Tibial artery (tissue), 4 donors: ENCODE measurements at regions not wholly inside any gene's neighbourhood (a gene's known extent, or its start where the extent isn't known, plus 50 kb on each side); places are given as distances from the start of the nearest gene placed in this dataset.

Experiments used
- DNase-seq, 2 donors: peaks; one replicate each; pipeline ENCODE4 v3.0.0-alpha.2; 2019
- H3K27ac ChIP-seq, 2 donors: fragments of 200-600 bp; sonication (generic) in 1 of 2; 1 replicate in 1 of 2; 2 replicates in 1 of 2; pipeline ENCODE4 v1.5.1; 2018 to 2019; ENCODE audit warnings: mild to moderate bottlenecking in 1 of 2
- H3K27me3 ChIP-seq, 2 donors: fragments of 200-600 bp; sonication (generic) in 1 of 2; one replicate each; pipeline versions ENCODE4 v1.5.1 to v1.6.0; 2016 to 2019
- H3K36me3 ChIP-seq, 3 donors: fragments of 200-600 bp; sonication (generic) in 2 of 3; one replicate each; pipeline ENCODE4 v1.5.1; 2016 to 2019; ENCODE audit warnings: mild to moderate bottlenecking in 2 of 3
- H3K4me1 ChIP-seq, 4 donors: fragments of 200-600 bp; sonication (generic) in 2 of 4; 1 replicate in 3 of 4; 2 replicates in 1 of 4; pipeline ENCODE4 v1.5.1; 2016 to 2019
- H3K4me3 ChIP-seq, 2 donors: fragments of 200-600 bp; sonication (generic) in 1 of 2; 1 replicate in 1 of 2; 2 replicates in 1 of 2; pipeline ENCODE4 v1.5.1; 2018 to 2019; ENCODE audit warnings: mild to moderate bottlenecking in 2 of 2
- H3K9me3 ChIP-seq, 3 donors: fragments of 200-600 bp; sonication (generic) in 1 of 3; one replicate each; pipeline ENCODE4 v1.5.1; 2016 to 2019
- CTCF ChIP-seq, 2 experiments: fragments of 200-600 bp in 1 of 2; fragments of 450-650 bp in 1 of 2; IDR thresholded peaks; one replicate each; pipeline ENCODE4 v1.5.1; 2017 to 2019; ENCODE audit warnings: antibody characterized with exemption in 2 of 2, mild to moderate bottlenecking in 1 of 2, moderate library complexity in 1 of 2
- intact Hi-C: fragments of 100-400 bp; cut with DNase I; formaldehyde crosslinking; loops from one replicate; pipeline ENCODE4 v1.15.0; 2023; ENCODE audit warnings: low total_unique reads

GRCh38 chr6:66199171-66199570 is 492.1 kb upstream of the EYS start:
- TF ChIP-seq CTCF (IDR thresholded peaks at IDR 0.05), result no peak
- intact Hi-C loops, result no loop called here
- Histone ChIP-seq H3K36me3 (no peaks in the 10 kb centered on the region), H3K4me3 (no peak overlapping the region), H3K9me3 (no peaks in the 10 kb centered on the region), H3K4me1 (no peaks in the 10 kb centered on the region), H3K27ac (no peak overlapping the region), H3K27me3 (no peaks in the 10 kb centered on the region)
- no peak for DNase-seq

GRCh38 chr6:66198062-66198624 is 491.1 kb upstream of the EYS start:
- no peak for TF ChIP-seq CTCF (IDR thresholded peaks at IDR 0.05)
- Histone ChIP-seq H3K9me3 (no peaks in the 10 kb centered on the region), H3K4me3 (no peak overlapping the region), H3K4me1 (no peaks in the 10 kb centered on the region), H3K36me3 (no peaks in the 10 kb centered on the region), H3K27ac (no peak overlapping the region), H3K27me3 (no peaks in the 10 kb centered on the region)
- intact Hi-C loops, result no loop called here
- no peak for DNase-seq

- Histone ChIP-seq H3K27ac (no peak overlapping the region), H3K36me3 (no peaks in the 10 kb centered on the region), H3K9me3 (no peaks in the 10 kb centered on the region), H3K4me3 (no peak overlapping the region), H3K4me1 (no peaks in the 10 kb centered on the region), H3K27me3 (no peaks in the 10 kb centered on the region)
- DNase-seq, result no peak
- TF ChIP-seq CTCF (IDR thresholded peaks at IDR 0.05), result no peak
- intact Hi-C loops, result no loop called here
Observed at GRCh38 chr6:66190858-66191257, 483.8 kb upstream of the EYS start.

GRCh38 chr6:66189915-66190314 is 482.9 kb upstream of the EYS start:
- Histone ChIP-seq H3K27ac (no peak overlapping the region), H3K27me3 (no peaks in the 10 kb centered on the region), H3K9me3 (no peaks in the 10 kb centered on the region), H3K4me1 (no peaks in the 10 kb centered on the region), H3K4me3 (no peak overlapping the region), H3K36me3 (no peaks in the 10 kb centered on the region)
- DNase-seq, result no peak
- intact Hi-C loops, result no loop called here
- no peak for TF ChIP-seq CTCF (IDR thresholded peaks at IDR 0.05)

- Histone ChIP-seq H3K9me3 (no peaks in the 10 kb centered on the region), H3K36me3 (no peaks in the 10 kb centered on the region), H3K4me1 (no peaks in the 10 kb centered on the region), H3K27me3 (no peaks in the 10 kb centered on the region), H3K27ac (no peak overlapping the region), H3K4me3 (no peak overlapping the region)
- no peak for TF ChIP-seq CTCF (IDR thresholded peaks at IDR 0.05)
- intact Hi-C loops, result no loop called here
- DNase-seq, result no peak
Observed at GRCh38 chr6:66186756-66187155, 479.7 kb upstream of the EYS start.

- H3K4me1 ChIP-seq, result no peaks in the 10 kb centered on the region
- TF ChIP-seq CTCF (IDR thresholded peaks at IDR 0.05), result no peak
- no peaks in the 10 kb centered on the region for H3K9me3 ChIP-seq
- no peaks in the 10 kb centered on the region for H3K36me3 ChIP-seq
- H3K27me3 ChIP-seq, result no peaks in the 10 kb centered on the region
- no peak overlapping the region for H3K4me3 ChIP-seq
- intact Hi-C loops, result no loop called here
- no peak overlapping the region for H3K27ac ChIP-seq
- no peak for DNase-seq
Observed at GRCh38 chr6:66184091-66184490, 477.1 kb upstream of the EYS start.
